Liver (tissue), 8 donors: ENCODE measurements at regions not wholly inside any gene's neighbourhood (a gene's known extent, or its start where the extent isn't known, plus 50 kb on each side); places are given as distances from the start of the nearest gene placed in this dataset.

Experiments used
- DNase-seq: peaks from one replicate; pipeline ENCODE4 v3.0.0-alpha.2; 2017; ENCODE audit warnings: low spot score
- H3K27ac ChIP-seq, 2 donors: one replicate each; pipeline ENCODE4 v1.7.0; 2013; ENCODE audit warnings: inconsistent platforms in 2 of 2, low read length in 2 of 2, control low read depth in 1 of 2, low read depth in 1 of 2, mild to moderate bottlenecking in 1 of 2
- H3K27me3 ChIP-seq, 4 donors: one replicate each; pipeline versions ENCODE4 v1.6.1 to v1.7.0; 2013; ENCODE audit warnings: low read length in 3 of 4, inconsistent platforms in 1 of 4, mild to moderate bottlenecking in 1 of 4, moderate library complexity in 1 of 4; ENCODE audit not compliant: control insufficient read depth in 4 of 4, insufficient read depth in 4 of 4
- H3K36me3 ChIP-seq, 4 donors: one replicate each; pipeline versions ENCODE4 v1.6.1 to v1.7.0; 2013; ENCODE audit warnings: low read length in 3 of 4, mild to moderate bottlenecking in 3 of 4, low read depth in 1 of 4, moderate library complexity in 1 of 4; ENCODE audit not compliant: control insufficient read depth in 4 of 4, insufficient read depth in 3 of 4
- H3K4me1 ChIP-seq, 4 donors: one replicate each; pipeline versions ENCODE4 v1.6.1 to v1.7.0; 2013; ENCODE audit warnings: low read length in 3 of 4, mild to moderate bottlenecking in 3 of 4, moderate library complexity in 1 of 4; ENCODE audit not compliant: control insufficient read depth in 4 of 4, insufficient read depth in 4 of 4
- H3K4me3 ChIP-seq, 3 donors: one replicate each; pipeline versions ENCODE4 v1.6.1 to v1.7.0; 2013; ENCODE audit warnings: low read length in 3 of 3, control low read depth in 1 of 3, low read depth in 1 of 3, mild to moderate bottlenecking in 1 of 3
- H3K9ac ChIP-seq, 2 donors: one replicate each; pipeline ENCODE4 v1.7.0; 2013; ENCODE audit warnings: low read length in 2 of 2, mild to moderate bottlenecking in 2 of 2, moderate library complexity in 2 of 2, control low read depth in 1 of 2, low read depth in 1 of 2
- H3K9me3 ChIP-seq, 4 donors: one replicate each; pipeline versions ENCODE4 v1.6.1 to v1.7.0; 2013; ENCODE audit warnings: low read length in 3 of 4; ENCODE audit not compliant: control insufficient read depth in 4 of 4
- FOXA1 ChIP-seq: IDR thresholded peaks from 2 replicates; pipeline ENCODE4 v1.6.1; 2016; ENCODE audit warnings: antibody characterized with exemption
- FOXA2 ChIP-seq: IDR thresholded peaks from 2 replicates; pipeline ENCODE4 v1.6.1; 2016; ENCODE audit warnings: antibody characterized with exemption
- GABPA ChIP-seq, 2 donors: IDR thresholded peaks in 1 of 2; conservative IDR thresholded peaks in 1 of 2; 2 replicates each; pipeline ENCODE4 v1.6.1; 2016; ENCODE audit warnings: antibody characterized with exemption in 2 of 2, mild to moderate bottlenecking in 1 of 2, moderate library complexity in 1 of 2
- HNF4A ChIP-seq, 2 donors: conservative IDR thresholded peaks; 2 replicates each; pipeline ENCODE4 v1.6.1; 2016; ENCODE audit warnings: antibody characterized with exemption in 2 of 2, mild to moderate bottlenecking in 2 of 2
- HNF4G ChIP-seq: IDR thresholded peaks from 2 replicates; pipeline ENCODE4 v1.6.1; 2016; ENCODE audit warnings: antibody characterized with exemption
- JUND ChIP-seq, 2 donors: IDR thresholded peaks; 2 replicates each; pipeline ENCODE4 v1.6.1; 2016; ENCODE audit warnings: antibody characterized with exemption in 2 of 2
- NR2F2 ChIP-seq: IDR thresholded peaks from 2 replicates; pipeline ENCODE4 v1.6.1; 2016; ENCODE audit warnings: antibody characterized with exemption
- RAD21 ChIP-seq, 2 donors: IDR thresholded peaks; 2 replicates each; pipeline ENCODE4 v1.6.1; 2016; ENCODE audit warnings: antibody characterized with exemption in 2 of 2, mild to moderate bottlenecking in 2 of 2
- TAF1 ChIP-seq: conservative IDR thresholded peaks from 2 replicates; pipeline ENCODE4 v1.6.1; 2016; ENCODE audit warnings: antibody characterized with exemption, mild to moderate bottlenecking
- YY1 ChIP-seq: IDR thresholded peaks from 2 replicates; pipeline ENCODE4 v1.6.1; 2016; ENCODE audit warnings: antibody characterized with exemption, mild to moderate bottlenecking
- WGBS: extraction: QIAGEN DNeasy Blood & Tissue Kit; methylation state at CpG from one replicate; pipeline ENCODE4 v1.1.7; 2013; 5-methylcytosine and 5-hydroxymethylcytosine counted together
- TF ChIP-seq, protein P1 (sequence below): fragments of 150-350 bp; IDR thresholded peaks from 2 replicates; pipeline ENCODE4 v1.5.1; 2017; ENCODE audit warnings: improper control_type of control experiment, low read depth, low read length; ENCODE audit not compliant: missing input control
- TF ChIP-seq, protein P2 (sequence below): IDR thresholded peaks from 2 replicates; pipeline ENCODE4 v1.6.1; 2016; ENCODE audit warnings: antibody characterized with exemption
- TF ChIP-seq, protein P3 (sequence below): IDR thresholded peaks from 2 replicates; pipeline ENCODE4 v1.6.1; 2016; ENCODE audit warnings: antibody characterized with exemption, mild to moderate bottlenecking
- TF ChIP-seq, protein P4 (sequence below): IDR thresholded peaks from 2 replicates; pipeline ENCODE4 v1.6.1; 2016; ENCODE audit warnings: antibody characterized with exemption
- donor health status: healthy.
- donor health status: healthy.
- donor health status: healthy.
- donor health status: healthy.
- donor health status: healthy.

DNA sequence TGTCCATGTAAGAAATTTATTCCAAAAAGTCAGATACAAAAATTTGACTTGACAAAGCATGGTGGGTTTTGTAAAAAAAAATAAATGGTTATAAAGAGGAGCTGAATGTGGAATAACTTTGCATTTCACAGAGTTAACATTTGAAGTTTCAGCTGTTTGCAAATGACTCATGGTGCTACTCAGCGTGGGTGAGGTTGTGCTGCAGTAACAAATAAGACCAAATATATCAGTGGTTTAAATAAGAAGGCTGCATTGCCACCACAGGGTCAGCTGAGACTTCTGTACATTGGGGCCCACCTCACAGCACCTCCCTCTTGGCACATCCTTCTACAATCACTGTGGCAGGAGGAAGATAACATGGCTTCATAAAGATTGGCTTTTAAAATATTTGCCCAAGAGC, 272.5 kb upstream of the SULF2 start:
- no peak for TF ChIP-seq GABPA (IDR thresholded peaks at IDR 0.05 in 1 of 2, conservative IDR thresholded peaks at IDR 0.05 in 1 of 2)
- TF ChIP-seq, protein P1, sequence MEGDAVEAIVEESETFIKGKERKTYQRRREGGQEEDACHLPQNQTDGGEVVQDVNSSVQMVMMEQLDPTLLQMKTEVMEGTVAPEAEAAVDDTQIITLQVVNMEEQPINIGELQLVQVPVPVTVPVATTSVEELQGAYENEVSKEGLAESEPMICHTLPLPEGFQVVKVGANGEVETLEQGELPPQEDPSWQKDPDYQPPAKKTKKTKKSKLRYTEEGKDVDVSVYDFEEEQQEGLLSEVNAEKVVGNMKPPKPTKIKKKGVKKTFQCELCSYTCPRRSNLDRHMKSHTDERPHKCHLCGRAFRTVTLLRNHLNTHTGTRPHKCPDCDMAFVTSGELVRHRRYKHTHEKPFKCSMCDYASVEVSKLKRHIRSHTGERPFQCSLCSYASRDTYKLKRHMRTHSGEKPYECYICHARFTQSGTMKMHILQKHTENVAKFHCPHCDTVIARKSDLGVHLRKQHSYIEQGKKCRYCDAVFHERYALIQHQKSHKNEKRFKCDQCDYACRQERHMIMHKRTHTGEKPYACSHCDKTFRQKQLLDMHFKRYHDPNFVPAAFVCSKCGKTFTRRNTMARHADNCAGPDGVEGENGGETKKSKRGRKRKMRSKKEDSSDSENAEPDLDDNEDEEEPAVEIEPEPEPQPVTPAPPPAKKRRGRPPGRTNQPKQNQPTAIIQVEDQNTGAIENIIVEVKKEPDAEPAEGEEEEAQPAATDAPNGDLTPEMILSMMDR, result no peak
- TF ChIP-seq TAF1, result no peak
- no peak for TF ChIP-seq FOXA2
- no peak for TF ChIP-seq JUND (IDR thresholded peaks at IDR 0.05)
- TF ChIP-seq, protein P2, sequence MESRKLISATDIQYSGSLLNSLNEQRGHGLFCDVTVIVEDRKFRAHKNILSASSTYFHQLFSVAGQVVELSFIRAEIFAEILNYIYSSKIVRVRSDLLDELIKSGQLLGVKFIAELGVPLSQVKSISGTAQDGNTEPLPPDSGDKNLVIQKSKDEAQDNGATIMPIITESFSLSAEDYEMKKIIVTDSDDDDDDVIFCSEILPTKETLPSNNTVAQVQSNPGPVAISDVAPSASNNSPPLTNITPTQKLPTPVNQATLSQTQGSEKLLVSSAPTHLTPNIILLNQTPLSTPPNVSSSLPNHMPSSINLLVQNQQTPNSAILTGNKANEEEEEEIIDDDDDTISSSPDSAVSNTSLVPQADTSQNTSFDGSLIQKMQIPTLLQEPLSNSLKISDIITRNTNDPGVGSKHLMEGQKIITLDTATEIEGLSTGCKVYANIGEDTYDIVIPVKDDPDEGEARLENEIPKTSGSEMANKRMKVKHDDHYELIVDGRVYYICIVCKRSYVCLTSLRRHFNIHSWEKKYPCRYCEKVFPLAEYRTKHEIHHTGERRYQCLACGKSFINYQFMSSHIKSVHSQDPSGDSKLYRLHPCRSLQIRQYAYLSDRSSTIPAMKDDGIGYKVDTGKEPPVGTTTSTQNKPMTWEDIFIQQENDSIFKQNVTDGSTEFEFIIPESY, result no peak
- no peak for TF ChIP-seq NR2F2
- no peak for TF ChIP-seq FOXA1
- no peak for TF ChIP-seq HNF4G
- TF ChIP-seq HNF4A (conservative IDR thresholded peaks at IDR 0.05), result no peak
- TF ChIP-seq, protein P3, sequence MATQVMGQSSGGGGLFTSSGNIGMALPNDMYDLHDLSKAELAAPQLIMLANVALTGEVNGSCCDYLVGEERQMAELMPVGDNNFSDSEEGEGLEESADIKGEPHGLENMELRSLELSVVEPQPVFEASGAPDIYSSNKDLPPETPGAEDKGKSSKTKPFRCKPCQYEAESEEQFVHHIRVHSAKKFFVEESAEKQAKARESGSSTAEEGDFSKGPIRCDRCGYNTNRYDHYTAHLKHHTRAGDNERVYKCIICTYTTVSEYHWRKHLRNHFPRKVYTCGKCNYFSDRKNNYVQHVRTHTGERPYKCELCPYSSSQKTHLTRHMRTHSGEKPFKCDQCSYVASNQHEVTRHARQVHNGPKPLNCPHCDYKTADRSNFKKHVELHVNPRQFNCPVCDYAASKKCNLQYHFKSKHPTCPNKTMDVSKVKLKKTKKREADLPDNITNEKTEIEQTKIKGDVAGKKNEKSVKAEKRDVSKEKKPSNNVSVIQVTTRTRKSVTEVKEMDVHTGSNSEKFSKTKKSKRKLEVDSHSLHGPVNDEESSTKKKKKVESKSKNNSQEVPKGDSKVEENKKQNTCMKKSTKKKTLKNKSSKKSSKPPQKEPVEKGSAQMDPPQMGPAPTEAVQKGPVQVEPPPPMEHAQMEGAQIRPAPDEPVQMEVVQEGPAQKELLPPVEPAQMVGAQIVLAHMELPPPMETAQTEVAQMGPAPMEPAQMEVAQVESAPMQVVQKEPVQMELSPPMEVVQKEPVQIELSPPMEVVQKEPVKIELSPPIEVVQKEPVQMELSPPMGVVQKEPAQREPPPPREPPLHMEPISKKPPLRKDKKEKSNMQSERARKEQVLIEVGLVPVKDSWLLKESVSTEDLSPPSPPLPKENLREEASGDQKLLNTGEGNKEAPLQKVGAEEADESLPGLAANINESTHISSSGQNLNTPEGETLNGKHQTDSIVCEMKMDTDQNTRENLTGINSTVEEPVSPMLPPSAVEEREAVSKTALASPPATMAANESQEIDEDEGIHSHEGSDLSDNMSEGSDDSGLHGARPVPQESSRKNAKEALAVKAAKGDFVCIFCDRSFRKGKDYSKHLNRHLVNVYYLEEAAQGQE, result no peak
- no peak for TF ChIP-seq YY1
- TF ChIP-seq, protein P4, sequence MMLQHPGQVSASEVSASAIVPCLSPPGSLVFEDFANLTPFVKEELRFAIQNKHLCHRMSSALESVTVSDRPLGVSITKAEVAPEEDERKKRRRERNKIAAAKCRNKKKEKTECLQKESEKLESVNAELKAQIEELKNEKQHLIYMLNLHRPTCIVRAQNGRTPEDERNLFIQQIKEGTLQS, result no peak
- no peak for TF ChIP-seq RAD21 (IDR thresholded peaks at IDR 0.05)
- H3K9me3 ChIP-seq, result no peaks in the 10 kb centered on the region
- H3K27me3 ChIP-seq, result peaks cover 0 to 2% (median 0%) of the 10 kb centered on the region in 4 donors
- H3K9ac ChIP-seq, result no peak overlapping the region
- H3K4me1 ChIP-seq, result no peaks in the 10 kb centered on the region
- DNase-seq, result no peak
- H3K36me3 ChIP-seq, result no peaks in the 10 kb centered on the region
- 75% methylated on average over 1 of the region's 1 CpG for WGBS
- no peak overlapping the region for H3K27ac ChIP-seq
- no peak overlapping the region for H3K4me3 ChIP-seq

DNA sequence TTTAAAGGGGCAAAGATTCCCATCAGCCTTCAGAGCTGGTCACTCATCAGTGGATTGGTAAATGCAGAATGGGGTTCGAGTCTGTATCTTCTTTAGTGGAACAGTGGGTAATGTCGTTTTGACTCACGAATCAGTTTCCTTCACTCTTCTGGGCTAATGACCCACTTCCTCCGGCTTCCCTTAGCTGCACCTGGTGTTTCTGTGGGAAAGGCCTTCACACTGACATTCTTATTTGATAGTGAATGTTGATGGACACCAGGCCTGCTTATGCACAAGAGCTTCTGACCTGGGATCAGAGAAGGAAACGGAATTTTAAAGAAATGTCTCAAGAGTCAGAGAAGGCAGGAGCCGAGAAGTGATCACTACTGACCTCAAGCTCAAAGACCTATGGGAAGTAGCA, 272.0 kb upstream of the SULF2 start:
- WGBS, result 67% methylated on average over 6 of the region's 6 CpGs
- DNase-seq, result no peak
- H3K4me3 ChIP-seq, result no peak overlapping the region
- no peak overlapping the region for H3K9ac ChIP-seq
- H3K27ac ChIP-seq, result no peak overlapping the region
- no peaks in the 10 kb centered on the region for H3K9me3 ChIP-seq
- no peaks in the 10 kb centered on the region for H3K4me1 ChIP-seq
- peaks cover 0 to 2% (median 0%) of the 10 kb centered on the region in 4 donors for H3K27me3 ChIP-seq
- TF ChIP-seq, protein P3, result no peak
- no peaks in the 10 kb centered on the region for H3K36me3 ChIP-seq
